ENCODE measurements at regions not wholly inside any gene's neighbourhood (a gene's known extent, or its start where the extent isn't known, plus 50 kb on each side); places are given as distances from the start of the nearest gene placed in this dataset.

DNA sequence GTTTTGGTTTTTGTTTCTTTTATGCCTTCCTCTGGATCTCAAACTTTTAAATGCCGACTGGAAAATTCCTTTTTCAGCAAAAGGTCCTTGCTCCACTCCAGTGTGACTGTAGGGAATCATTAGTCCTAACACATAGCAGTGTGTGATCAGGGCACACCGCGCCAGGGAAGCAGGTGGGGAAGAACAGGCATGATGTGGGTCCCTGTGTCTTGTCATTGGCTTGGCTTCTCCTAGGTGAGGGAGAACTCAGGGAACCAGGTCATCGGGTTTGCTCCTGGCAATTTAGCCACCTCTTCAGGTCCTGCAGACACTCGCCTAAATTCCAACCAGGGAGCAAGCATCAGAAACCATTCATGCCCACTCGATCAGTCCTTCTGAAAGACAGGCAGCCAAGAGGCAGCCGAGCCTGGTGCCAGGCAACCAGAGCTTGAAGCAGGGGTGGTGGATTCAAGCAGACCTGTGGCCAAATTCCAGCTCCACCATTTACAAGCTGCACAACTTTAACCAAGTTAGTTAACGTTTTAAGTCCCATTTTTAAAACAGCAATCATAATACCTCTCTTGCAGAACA is 514.2 kb downstream of the BNC2 start:
- no peak for DNase-seq (ENCODE audit: extremely low spot score, unreplicated experiment)
- H3K4me1 Mint-ChIP-seq (ENCODE audit: unreplicated experiment): peaks cover 14% of the 10 kb centered on the region
- no peak overlapping the region for H3K4me3 Mint-ChIP-seq
- peaks cover 6% of the 10 kb centered on the region for H3K9me3 Mint-ChIP-seq
- H3K36me3 Mint-ChIP-seq: no peaks in the 10 kb centered on the region
- H3K27ac Mint-ChIP-seq: no peak overlapping the region
- TF ChIP-seq, protein P1, sequence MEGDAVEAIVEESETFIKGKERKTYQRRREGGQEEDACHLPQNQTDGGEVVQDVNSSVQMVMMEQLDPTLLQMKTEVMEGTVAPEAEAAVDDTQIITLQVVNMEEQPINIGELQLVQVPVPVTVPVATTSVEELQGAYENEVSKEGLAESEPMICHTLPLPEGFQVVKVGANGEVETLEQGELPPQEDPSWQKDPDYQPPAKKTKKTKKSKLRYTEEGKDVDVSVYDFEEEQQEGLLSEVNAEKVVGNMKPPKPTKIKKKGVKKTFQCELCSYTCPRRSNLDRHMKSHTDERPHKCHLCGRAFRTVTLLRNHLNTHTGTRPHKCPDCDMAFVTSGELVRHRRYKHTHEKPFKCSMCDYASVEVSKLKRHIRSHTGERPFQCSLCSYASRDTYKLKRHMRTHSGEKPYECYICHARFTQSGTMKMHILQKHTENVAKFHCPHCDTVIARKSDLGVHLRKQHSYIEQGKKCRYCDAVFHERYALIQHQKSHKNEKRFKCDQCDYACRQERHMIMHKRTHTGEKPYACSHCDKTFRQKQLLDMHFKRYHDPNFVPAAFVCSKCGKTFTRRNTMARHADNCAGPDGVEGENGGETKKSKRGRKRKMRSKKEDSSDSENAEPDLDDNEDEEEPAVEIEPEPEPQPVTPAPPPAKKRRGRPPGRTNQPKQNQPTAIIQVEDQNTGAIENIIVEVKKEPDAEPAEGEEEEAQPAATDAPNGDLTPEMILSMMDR (conservative IDR thresholded peaks at IDR 0.05): no peak
- H3K27me3 Mint-ChIP-seq: peaks cover 3% of the 10 kb centered on the region

DNA sequence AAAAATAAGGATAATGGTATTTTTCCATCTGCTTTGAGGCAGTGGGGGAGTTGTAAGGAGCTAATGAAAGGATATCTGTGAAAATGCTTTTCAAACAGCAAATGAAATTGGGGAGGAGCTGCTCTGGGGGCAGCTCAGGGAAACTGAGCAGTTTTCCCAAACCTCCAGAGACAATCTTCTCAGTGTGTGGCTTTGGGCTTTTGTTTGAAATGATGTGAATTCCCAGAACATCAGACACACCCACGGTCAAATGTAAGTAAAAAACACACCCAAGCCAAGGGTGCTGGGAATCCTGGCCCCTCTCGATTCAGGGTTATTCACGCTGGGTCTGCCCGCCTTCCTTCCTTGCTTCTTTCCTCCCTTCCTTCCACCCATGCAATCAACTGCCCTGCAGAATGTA is 512.6 kb downstream of the BNC2 start:
- no peak overlapping the region for H3K4me3 Mint-ChIP-seq

DNA sequence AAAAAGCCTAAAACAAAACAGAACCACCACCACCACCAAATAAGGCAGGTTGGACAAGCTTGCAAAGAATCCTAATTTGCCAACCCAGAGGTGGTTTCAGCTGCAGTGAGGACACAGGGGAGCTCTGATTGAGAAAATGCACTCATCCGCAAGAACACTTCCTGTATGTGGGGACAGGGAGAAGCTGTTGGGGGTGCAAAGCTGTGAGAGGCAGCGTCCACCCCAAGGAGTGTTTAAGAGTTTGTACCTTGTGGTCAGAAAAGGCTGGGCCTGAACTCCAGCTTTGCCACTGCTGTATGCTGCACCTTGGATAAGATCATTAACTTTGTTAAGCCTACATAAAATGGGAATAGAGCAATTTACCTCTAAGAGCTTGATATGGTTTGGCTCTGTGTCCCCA is 511.7 kb downstream of the BNC2 start:
- Mint-ChIP-seq H3K36me3 (no peaks in the 10 kb centered on the region), H3K4me1 (ENCODE audit: unreplicated experiment) (peaks cover 4% of the 10 kb centered on the region), H3K4me3 (no peak overlapping the region), H3K27ac (no peak overlapping the region), H3K9me3 (peaks cover 6% of the 10 kb centered on the region), H3K27me3 (peaks cover 3% of the 10 kb centered on the region)
- DNase-seq (ENCODE audit: extremely low spot score, unreplicated experiment): no peak
- TF ChIP-seq, protein P1 (conservative IDR thresholded peaks at IDR 0.05): no peak

More for the DNA sequence above, 512.6 kb downstream of the BNC2 start:
- H3K27ac Mint-ChIP-seq: no peak overlapping the region
- TF ChIP-seq, protein P1 (conservative IDR thresholded peaks at IDR 0.05): no peak
- H3K9me3 Mint-ChIP-seq: peaks cover 6% of the 10 kb centered on the region
- no peaks in the 10 kb centered on the region for H3K36me3 Mint-ChIP-seq
- H3K27me3 Mint-ChIP-seq: peaks cover 3% of the 10 kb centered on the region
- DNase-seq (ENCODE audit: extremely low spot score, unreplicated experiment): no peak
- H3K4me1 Mint-ChIP-seq (ENCODE audit: unreplicated experiment): peaks cover 5% of the 10 kb centered on the region
